ENCODE measurements at regions not wholly inside any gene's neighbourhood (a gene's known extent, or its start where the extent isn't known, plus 50 kb on each side); places are given as distances from the start of the nearest gene placed in this dataset.

DNA sequence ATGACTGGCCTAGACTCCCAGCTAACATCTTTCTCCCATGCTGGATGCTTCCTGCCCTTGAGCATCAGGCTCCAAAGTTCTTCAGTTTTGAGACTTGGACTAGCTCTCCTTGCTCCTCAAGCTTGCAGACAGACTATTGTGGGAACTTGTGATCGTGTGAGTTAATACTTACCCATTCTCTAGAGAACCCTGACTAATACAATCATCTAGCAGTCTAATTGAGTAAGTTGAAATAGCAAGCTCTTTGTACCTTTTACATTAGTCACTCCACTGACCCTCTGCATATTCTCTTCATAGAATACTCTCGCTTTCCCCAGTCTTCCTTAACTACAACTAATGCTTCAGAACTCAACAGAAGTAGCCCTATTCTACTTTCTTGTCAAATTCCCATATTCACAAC is 434.6 kb upstream of the NXPH2 start:
- Histone ChIP-seq H3K27me3 (ENCODE audit: control insufficient read depth, insufficient read depth, low read length) (no peaks in the 10 kb centered on the region), H3K36me3 (ENCODE audit: control insufficient read depth, insufficient read depth, low read length) (no peaks in the 10 kb centered on the region), H3K4me3 (ENCODE audit: low read depth, low read length) (no peak overlapping the region)
- DNase-seq (ENCODE audit: low read depth): no peak
- CTCF ChIA-PET: no interaction called here
- POLR2A ChIA-PET: no interaction called here
- TF ChIP-seq, protein P1, sequence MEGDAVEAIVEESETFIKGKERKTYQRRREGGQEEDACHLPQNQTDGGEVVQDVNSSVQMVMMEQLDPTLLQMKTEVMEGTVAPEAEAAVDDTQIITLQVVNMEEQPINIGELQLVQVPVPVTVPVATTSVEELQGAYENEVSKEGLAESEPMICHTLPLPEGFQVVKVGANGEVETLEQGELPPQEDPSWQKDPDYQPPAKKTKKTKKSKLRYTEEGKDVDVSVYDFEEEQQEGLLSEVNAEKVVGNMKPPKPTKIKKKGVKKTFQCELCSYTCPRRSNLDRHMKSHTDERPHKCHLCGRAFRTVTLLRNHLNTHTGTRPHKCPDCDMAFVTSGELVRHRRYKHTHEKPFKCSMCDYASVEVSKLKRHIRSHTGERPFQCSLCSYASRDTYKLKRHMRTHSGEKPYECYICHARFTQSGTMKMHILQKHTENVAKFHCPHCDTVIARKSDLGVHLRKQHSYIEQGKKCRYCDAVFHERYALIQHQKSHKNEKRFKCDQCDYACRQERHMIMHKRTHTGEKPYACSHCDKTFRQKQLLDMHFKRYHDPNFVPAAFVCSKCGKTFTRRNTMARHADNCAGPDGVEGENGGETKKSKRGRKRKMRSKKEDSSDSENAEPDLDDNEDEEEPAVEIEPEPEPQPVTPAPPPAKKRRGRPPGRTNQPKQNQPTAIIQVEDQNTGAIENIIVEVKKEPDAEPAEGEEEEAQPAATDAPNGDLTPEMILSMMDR (IDR thresholded peaks at IDR 0.05; ENCODE audit: insufficient read depth, low read depth, low read length): no peak

GRCh38 chr2:139209586-139209985 is 429.4 kb upstream of the NXPH2 start:
- Histone ChIP-seq H3K4me3 (ENCODE audit: low read depth, low read length) (no peak overlapping the region), H3K27me3 (ENCODE audit: control insufficient read depth, insufficient read depth, low read length) (no peaks in the 10 kb centered on the region), H3K36me3 (ENCODE audit: control insufficient read depth, insufficient read depth, low read length) (no peaks in the 10 kb centered on the region)
- ChIA-PET POLR2A (no interaction called here), CTCF (no interaction called here)
- DNase-seq (ENCODE audit: low read depth): no peak
- TF ChIP-seq, protein P1 (IDR thresholded peaks at IDR 0.05; ENCODE audit: insufficient read depth, low read depth, low read length): no peak

- TF ChIP-seq, protein P1 (IDR thresholded peaks at IDR 0.05; ENCODE audit: insufficient read depth, low read depth, low read length): no peak
- Histone ChIP-seq H3K27me3 (ENCODE audit: control insufficient read depth, insufficient read depth, low read length) (no peaks in the 10 kb centered on the region), H3K4me3 (ENCODE audit: low read depth, low read length) (no peak overlapping the region), H3K36me3 (ENCODE audit: control insufficient read depth, insufficient read depth, low read length) (no peaks in the 10 kb centered on the region)
- CTCF ChIA-PET: no interaction called here
- POLR2A ChIA-PET: no interaction called here
- no peak for DNase-seq (ENCODE audit: low read depth)
Observed at GRCh38 chr2:139201516-139201915, 421.3 kb upstream of the NXPH2 start.

- Histone ChIP-seq H3K4me3 (ENCODE audit: low read depth, low read length) (no peak overlapping the region), H3K27me3 (ENCODE audit: control insufficient read depth, insufficient read depth, low read length) (no peaks in the 10 kb centered on the region), H3K36me3 (ENCODE audit: control insufficient read depth, insufficient read depth, low read length) (no peaks in the 10 kb centered on the region)
- TF ChIP-seq, protein P1 (IDR thresholded peaks at IDR 0.05; ENCODE audit: insufficient read depth, low read depth, low read length): no peak
- ChIA-PET CTCF (no interaction called here), POLR2A (no interaction called here)
- DNase-seq (ENCODE audit: low read depth): no peak
Observed at GRCh38 chr2:139196754-139197153, 416.6 kb upstream of the NXPH2 start.

DNA sequence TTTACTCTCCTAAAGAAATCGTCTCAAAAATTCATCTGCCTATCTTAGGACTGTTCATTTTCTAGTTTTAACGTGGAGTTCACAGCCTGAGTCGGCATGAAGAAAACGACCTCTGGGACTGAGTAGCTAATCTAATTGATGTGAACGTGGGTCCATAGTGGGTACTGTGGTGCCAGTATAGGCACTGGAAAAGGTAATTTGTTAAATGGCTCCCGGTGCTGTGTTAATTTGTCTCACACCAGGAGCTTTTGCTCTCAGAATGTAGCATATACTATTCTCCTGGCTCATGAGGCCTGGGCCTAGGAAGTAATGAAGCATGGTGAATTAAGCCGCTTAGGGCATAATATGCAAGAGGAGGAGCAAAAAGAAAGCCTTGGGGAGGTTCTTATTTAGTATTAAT is 414.4 kb upstream of the NXPH2 start:
- ChIA-PET POLR2A (no interaction called here), CTCF (no interaction called here)
- DNase-seq (ENCODE audit: low read depth): no peak
- Histone ChIP-seq H3K27me3 (ENCODE audit: control insufficient read depth, insufficient read depth, low read length) (no peaks in the 10 kb centered on the region), H3K36me3 (ENCODE audit: control insufficient read depth, insufficient read depth, low read length) (no peaks in the 10 kb centered on the region), H3K4me3 (ENCODE audit: low read depth, low read length) (no peak overlapping the region)
- TF ChIP-seq, protein P1 (IDR thresholded peaks at IDR 0.05; ENCODE audit: insufficient read depth, low read depth, low read length): no peak

Data from BJ (cell line).